Middle frontal gyrus (tissue), 1 donor: ENCODE measurements at regions not wholly inside any gene's neighbourhood (a gene's known extent, or its start where the extent isn't known, plus 50 kb on each side); places are given as distances from the start of the nearest gene placed in this dataset.
"Not testable (repeated sequence)": the region's sequence is repeated elsewhere in the genome, so short reads cannot be mapped to it uniquely, and the experiment has no call there.

Experiments used
- DNase-seq: peaks from one replicate; pipeline ENCODE4 v3.0.0-alpha.2; 2015; ENCODE audit warnings: low spot score; ENCODE audit errors: extremely low spot score

GRCh38 chr2:199216253-199216652 lies 241.5 kb downstream of the SATB2 start:
- DNase-seq, result no peak

GRCh38 chr2:199207011-199207410 lies 250.7 kb downstream of the SATB2 start:
- DNase-seq, result no peak

- DNase-seq, result no peak
Measured at GRCh38 chr2:199206536-199206935, 251.2 kb downstream of the SATB2 start.

GRCh38 chr2:199202964-199203363 lies 254.8 kb downstream of the SATB2 start:
- DNase-seq, result no peak

GRCh38 chr2:199201539-199201938 lies 256.2 kb downstream of the SATB2 start:
- no peak for DNase-seq

GRCh38 chr2:199199797-199200196 lies 257.9 kb downstream of the SATB2 start:
- DNase-seq, result no peak

- no peak for DNase-seq
Measured at GRCh38 chr2:199197448-199197847, 260.3 kb downstream of the SATB2 start.

- no peak for DNase-seq
Measured at GRCh38 chr2:199196686-199197085, 261.1 kb downstream of the SATB2 start.

- no peak for DNase-seq
Measured at GRCh38 chr2:199195927-199196502, 261.7 kb downstream of the SATB2 start.

- no peak for DNase-seq
Measured at GRCh38 chr2:199191461-199191860, 266.3 kb downstream of the SATB2 start.

- DNase-seq, result no peak
Measured at GRCh38 chr2:199189229-199189628, 268.5 kb downstream of the SATB2 start.

- DNase-seq, result no peak
Measured at GRCh38 chr2:199186301-199186751, 271.4 kb downstream of the SATB2 start.

GRCh38 chr2:199185174-199185573 lies 272.6 kb downstream of the SATB2 start:
- DNase-seq, result not testable (repeated sequence)

GRCh38 chr2:199163613-199164458 lies 293.9 kb downstream of the SATB2 start:
- DNase-seq, result no peak

GRCh38 chr2:199160677-199161465 lies 296.9 kb downstream of the SATB2 start:
- no peak for DNase-seq

GRCh38 chr2:199160081-199160480 lies 297.7 kb downstream of the SATB2 start:
- DNase-seq, result no peak

- no peak for DNase-seq
Measured at GRCh38 chr2:199148076-199148845, 309.5 kb downstream of the SATB2 start.

- no peak for DNase-seq
Measured at GRCh38 chr2:199147216-199147615, 310.5 kb downstream of the SATB2 start.

- DNase-seq, result no peak
Measured at GRCh38 chr2:199144546-199144945, 313.2 kb downstream of the SATB2 start.

GRCh38 chr2:199144036-199144435 lies 313.7 kb downstream of the SATB2 start:
- DNase-seq, result no peak

GRCh38 chr2:199136681-199137080 lies 321.1 kb downstream of the SATB2 start:
- DNase-seq, result no peak
